ENCODE measurements at regions not wholly inside any gene's neighbourhood (a gene's known extent, or its start where the extent isn't known, plus 50 kb on each side); places are given as distances from the start of the nearest gene placed in this dataset.

DNA sequence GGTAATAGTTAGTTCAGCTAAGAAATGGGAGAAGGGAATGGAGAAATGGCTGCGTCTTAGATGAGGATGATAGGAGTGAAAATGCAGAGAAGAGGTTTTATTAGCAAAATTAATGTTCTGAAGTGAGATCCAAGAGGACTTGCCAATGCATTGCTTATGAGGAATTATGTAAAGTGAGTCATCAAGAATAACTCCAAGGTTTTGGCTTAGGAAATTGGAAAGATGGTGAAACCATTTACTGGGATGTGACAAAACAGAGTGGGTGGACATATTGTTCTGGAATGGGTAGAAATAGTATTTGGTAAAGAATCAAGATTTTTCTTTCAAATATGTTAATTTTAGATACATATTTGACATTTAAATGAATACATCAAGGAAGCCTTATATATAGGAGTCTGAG is 306.6 kb upstream of the CYRIA start:
- Mint-ChIP-seq H3K27me3 (ENCODE audit: insufficient read depth, low read depth, poor library complexity) (no peaks in the 10 kb centered on the region), H3K27ac (no peak overlapping the region)
- H3K4me2 ChIP-seq = no peak overlapping the region

More for the DNA sequence above, 306.6 kb upstream of the CYRIA start:
- DNase-seq (ENCODE audit: low spot score) = no peak
- no peak overlapping the region for H3K4me3 ChIP-seq
- H2AFZ ChIP-seq = no peak overlapping the region
- no peaks in the 10 kb centered on the region for H4K20me1 ChIP-seq (replicated peaks; ENCODE audit: insufficient read depth)
- no peaks in the 10 kb centered on the region for H3K4me1 ChIP-seq (ENCODE audit: insufficient read depth)
- H3K9me3 Mint-ChIP-seq = no peaks in the 10 kb centered on the region
- H3K27ac ChIP-seq (ENCODE audit: low read depth) = no peak overlapping the region
- H3K36me3 ChIP-seq (ENCODE audit: insufficient read depth) = no peaks in the 10 kb centered on the region
- H3K79me2 ChIP-seq (replicated peaks; ENCODE audit: insufficient read depth) = no peaks in the 10 kb centered on the region
- no peaks in the 10 kb centered on the region for H3F3A ChIP-seq (replicated peaks; ENCODE audit: low read depth)
- H3K9me2 ChIP-seq (ENCODE audit: insufficient read depth) = no peaks in the 10 kb centered on the region; the same call in 1 of the 2 replicates
- H3K27me3 ChIP-seq (ENCODE audit: insufficient read depth) = no peaks in the 10 kb centered on the region
- H3K36me3 Mint-ChIP-seq (ENCODE audit: low read depth) = no peaks in the 10 kb centered on the region
- no peaks in the 10 kb centered on the region for H3K4me1 Mint-ChIP-seq
- ATAC-seq = no peak
- H3K4me3 Mint-ChIP-seq = no peak overlapping the region
- TF ChIP-seq CREB1 (CRISPR knock-in tag; IDR thresholded peaks at IDR 0.05; ENCODE audit: low read depth) (no peak), REST (IDR thresholded peaks at IDR 0.05; ENCODE audit: unreplicated experiment) (no peak), EZH2phosphoT487 (IDR thresholded peaks at IDR 0.05; ENCODE audit: unreplicated experiment) (no peak), JUNB (IDR thresholded peaks at IDR 0.05; ENCODE audit: unreplicated experiment) (no peak), ZNF114 (CRISPR knock-in tag; IDR thresholded peaks at IDR 0.05) (no peak), EZH2 (IDR thresholded peaks at IDR 0.05; ENCODE audit: low read depth, unreplicated experiment) (no peak), NANOG (IDR thresholded peaks at IDR 0.05; ENCODE audit: borderline replicate concordance) (no peak), STAT1 (IDR thresholded peaks at IDR 0.05; ENCODE audit: unreplicated experiment) (no peak), POLR2AphosphoS5 (IDR thresholded peaks at IDR 0.05; ENCODE audit: low read depth) (no peak), ZNF331 (CRISPR knock-in tag; IDR thresholded peaks at IDR 0.05; ENCODE audit: low read depth) (no peak)
- TF ChIP-seq, protein P1, sequence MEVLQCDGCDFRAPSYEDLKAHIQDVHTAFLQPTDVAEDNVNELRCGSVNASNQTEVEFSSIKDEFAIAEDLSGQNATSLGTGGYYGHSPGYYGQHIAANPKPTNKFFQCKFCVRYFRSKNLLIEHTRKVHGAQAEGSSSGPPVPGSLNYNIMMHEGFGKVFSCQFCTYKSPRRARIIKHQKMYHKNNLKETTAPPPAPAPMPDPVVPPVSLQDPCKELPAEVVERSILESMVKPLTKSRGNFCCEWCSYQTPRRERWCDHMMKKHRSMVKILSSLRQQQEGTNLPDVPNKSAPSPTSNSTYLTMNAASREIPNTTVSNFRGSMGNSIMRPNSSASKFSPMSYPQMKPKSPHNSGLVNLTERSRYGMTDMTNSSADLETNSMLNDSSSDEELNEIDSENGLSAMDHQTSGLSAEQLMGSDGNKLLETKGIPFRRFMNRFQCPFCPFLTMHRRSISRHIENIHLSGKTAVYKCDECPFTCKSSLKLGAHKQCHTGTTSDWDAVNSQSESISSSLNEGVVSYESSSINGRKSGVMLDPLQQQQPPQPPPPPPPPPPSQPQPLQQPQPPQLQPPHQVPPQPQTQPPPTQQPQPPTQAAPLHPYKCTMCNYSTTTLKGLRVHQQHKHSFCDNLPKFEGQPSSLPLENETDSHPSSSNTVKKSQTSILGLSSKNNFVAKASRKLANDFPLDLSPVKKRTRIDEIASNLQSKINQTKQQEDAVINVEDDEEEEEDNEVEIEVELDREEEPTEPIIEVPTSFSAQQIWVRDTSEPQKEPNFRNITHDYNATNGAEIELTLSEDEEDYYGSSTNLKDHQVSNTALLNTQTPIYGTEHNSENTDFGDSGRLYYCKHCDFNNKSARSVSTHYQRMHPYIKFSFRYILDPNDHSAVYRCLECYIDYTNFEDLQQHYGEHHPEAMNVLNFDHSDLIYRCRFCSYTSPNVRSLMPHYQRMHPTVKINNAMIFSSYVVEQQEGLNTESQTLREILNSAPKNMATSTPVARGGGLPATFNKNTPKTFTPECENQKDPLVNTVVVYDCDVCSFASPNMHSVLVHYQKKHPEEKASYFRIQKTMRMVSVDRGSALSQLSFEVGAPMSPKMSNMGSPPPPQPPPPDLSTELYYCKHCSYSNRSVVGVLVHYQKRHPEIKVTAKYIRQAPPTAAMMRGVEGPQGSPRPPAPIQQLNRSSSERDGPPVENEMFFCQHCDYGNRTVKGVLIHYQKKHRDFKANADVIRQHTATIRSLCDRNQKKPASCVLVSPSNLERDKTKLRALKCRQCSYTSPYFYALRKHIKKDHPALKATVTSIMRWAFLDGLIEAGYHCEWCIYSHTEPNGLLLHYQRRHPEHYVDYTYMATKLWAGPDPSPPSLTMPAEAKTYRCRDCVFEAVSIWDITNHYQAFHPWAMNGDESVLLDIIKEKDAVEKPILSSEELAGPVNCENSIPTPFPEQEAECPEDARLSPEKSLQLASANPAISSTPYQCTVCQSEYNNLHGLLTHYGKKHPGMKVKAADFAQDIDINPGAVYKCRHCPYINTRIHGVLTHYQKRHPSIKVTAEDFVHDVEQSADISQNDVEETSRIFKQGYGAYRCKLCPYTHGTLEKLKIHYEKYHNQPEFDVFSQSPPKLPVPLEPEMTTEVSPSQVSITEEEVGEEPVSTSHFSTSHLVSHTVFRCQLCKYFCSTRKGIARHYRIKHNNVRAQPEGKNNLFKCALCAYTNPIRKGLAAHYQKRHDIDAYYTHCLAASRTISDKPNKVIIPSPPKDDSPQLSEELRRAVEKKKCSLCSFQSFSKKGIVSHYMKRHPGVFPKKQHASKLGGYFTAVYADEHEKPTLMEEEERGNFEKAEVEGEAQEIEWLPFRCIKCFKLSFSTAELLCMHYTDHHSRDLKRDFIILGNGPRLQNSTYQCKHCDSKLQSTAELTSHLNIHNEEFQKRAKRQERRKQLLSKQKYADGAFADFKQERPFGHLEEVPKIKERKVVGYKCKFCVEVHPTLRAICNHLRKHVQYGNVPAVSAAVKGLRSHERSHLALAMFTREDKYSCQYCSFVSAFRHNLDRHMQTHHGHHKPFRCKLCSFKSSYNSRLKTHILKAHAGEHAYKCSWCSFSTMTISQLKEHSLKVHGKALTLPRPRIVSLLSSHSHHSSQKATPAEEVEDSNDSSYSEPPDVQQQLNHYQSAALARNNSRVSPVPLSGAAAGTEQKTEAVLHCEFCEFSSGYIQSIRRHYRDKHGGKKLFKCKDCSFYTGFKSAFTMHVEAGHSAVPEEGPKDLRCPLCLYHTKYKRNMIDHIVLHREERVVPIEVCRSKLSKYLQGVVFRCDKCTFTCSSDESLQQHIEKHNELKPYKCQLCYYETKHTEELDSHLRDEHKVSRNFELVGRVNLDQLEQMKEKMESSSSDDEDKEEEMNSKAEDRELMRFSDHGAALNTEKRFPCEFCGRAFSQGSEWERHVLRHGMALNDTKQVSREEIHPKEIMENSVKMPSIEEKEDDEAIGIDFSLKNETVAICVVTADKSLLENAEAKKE (CRISPR knock-in tag; IDR thresholded peaks at IDR 0.05) = no peak
- TF ChIP-seq, protein P2, sequence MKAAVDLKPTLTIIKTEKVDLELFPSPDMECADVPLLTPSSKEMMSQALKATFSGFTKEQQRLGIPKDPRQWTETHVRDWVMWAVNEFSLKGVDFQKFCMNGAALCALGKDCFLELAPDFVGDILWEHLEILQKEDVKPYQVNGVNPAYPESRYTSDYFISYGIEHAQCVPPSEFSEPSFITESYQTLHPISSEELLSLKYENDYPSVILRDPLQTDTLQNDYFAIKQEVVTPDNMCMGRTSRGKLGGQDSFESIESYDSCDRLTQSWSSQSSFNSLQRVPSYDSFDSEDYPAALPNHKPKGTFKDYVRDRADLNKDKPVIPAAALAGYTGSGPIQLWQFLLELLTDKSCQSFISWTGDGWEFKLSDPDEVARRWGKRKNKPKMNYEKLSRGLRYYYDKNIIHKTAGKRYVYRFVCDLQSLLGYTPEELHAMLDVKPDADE (IDR thresholded peaks at IDR 0.05) = no peak
- TF ChIP-seq, protein P3, sequence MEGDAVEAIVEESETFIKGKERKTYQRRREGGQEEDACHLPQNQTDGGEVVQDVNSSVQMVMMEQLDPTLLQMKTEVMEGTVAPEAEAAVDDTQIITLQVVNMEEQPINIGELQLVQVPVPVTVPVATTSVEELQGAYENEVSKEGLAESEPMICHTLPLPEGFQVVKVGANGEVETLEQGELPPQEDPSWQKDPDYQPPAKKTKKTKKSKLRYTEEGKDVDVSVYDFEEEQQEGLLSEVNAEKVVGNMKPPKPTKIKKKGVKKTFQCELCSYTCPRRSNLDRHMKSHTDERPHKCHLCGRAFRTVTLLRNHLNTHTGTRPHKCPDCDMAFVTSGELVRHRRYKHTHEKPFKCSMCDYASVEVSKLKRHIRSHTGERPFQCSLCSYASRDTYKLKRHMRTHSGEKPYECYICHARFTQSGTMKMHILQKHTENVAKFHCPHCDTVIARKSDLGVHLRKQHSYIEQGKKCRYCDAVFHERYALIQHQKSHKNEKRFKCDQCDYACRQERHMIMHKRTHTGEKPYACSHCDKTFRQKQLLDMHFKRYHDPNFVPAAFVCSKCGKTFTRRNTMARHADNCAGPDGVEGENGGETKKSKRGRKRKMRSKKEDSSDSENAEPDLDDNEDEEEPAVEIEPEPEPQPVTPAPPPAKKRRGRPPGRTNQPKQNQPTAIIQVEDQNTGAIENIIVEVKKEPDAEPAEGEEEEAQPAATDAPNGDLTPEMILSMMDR (conservative IDR thresholded peaks at IDR 0.05; ENCODE audit: low read depth in 2 of 2) = no peak

Measured in GM23338 (cell line).